ENCODE measurements at regions not wholly inside any gene's neighbourhood (a gene's known extent, or its start where the extent isn't known, plus 50 kb on each side); places are given as distances from the start of the nearest gene placed in this dataset.

DNA sequence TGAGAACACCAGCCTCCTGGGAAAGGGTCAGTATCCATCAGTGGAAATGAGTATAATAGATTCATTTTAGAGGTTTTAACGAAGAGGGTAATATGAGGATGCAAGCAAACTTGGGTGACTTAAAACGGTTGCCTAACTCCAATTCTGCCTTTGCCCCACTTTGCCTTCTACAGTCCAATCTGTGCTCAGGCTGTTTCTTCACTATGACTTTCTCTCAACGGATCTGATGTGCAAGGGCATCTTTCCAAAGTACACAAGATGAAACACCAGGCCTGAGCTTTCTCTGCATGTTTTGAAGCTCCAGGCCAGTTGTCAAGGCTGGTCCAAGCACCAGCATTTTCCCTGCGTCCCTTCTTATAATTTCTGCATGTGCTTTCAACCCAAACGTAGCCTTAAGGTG, 68.0 kb upstream of the TMEM164 start:
- DNase-seq, result no peak
- Mint-ChIP-seq H3K4me3 (no peak overlapping the region), H3K27me3 (ENCODE audit: low read depth in 2 of 2) (peaks cover 0 to 21% of the 10 kb centered on the region in 2 donors), H3K36me3 (no peaks in the 10 kb centered on the region), H3K9me3 (no peaks in the 10 kb centered on the region), H3K4me1 (no peaks in the 10 kb centered on the region), H3K27ac (no peak overlapping the region)
- intact Hi-C loops (cut with micrococcal nuclease), result no loop called here
- Histone ChIP-seq H3K36me3 (ENCODE audit: control insufficient read depth, insufficient read depth, low read length) (no peaks in the 10 kb centered on the region), H3K4me3 (ENCODE audit: low read length) (no peak overlapping the region), H3K27me3 (ENCODE audit: control insufficient read depth, insufficient read depth, low read length) (no peaks in the 10 kb centered on the region), H3K27ac (ENCODE audit: low read length) (no peak overlapping the region), H3K4me1 (ENCODE audit: control insufficient read depth, insufficient read depth, low read length) (no peaks in the 10 kb centered on the region), H3K9me3 (ENCODE audit: control insufficient read depth, insufficient read depth, low read length) (no peaks in the 10 kb centered on the region)
- WGBS (ENCODE audit: insufficient coverage), result 79% methylated on average over 4 of the region's 5 CpGs
- TF ChIP-seq, protein P1, sequence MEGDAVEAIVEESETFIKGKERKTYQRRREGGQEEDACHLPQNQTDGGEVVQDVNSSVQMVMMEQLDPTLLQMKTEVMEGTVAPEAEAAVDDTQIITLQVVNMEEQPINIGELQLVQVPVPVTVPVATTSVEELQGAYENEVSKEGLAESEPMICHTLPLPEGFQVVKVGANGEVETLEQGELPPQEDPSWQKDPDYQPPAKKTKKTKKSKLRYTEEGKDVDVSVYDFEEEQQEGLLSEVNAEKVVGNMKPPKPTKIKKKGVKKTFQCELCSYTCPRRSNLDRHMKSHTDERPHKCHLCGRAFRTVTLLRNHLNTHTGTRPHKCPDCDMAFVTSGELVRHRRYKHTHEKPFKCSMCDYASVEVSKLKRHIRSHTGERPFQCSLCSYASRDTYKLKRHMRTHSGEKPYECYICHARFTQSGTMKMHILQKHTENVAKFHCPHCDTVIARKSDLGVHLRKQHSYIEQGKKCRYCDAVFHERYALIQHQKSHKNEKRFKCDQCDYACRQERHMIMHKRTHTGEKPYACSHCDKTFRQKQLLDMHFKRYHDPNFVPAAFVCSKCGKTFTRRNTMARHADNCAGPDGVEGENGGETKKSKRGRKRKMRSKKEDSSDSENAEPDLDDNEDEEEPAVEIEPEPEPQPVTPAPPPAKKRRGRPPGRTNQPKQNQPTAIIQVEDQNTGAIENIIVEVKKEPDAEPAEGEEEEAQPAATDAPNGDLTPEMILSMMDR (IDR thresholded peaks at IDR 0.05), result no peak
- ATAC-seq, result no peak

DNA sequence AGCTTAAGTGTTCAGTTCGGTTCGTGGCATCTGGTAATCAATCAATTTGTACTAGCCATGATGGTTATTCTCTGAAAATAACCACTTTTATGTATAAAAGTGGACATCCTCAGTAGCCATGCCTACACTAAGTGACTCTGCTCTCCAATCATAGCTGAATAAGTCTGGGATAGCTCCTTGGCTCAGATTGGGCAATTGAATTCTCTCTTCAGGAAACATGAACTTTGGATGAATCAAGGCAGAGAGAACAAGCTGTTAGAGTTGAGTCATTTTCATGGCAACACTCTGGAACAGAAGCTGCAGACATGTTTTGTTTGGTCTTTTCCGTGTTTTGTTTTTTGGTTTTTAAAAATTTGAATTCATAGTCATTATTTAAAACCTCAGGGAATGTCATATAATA, 66.8 kb upstream of the TMEM164 start:
- no peak for ATAC-seq
- H3K9me3 Mint-ChIP-seq, result no peaks in the 10 kb centered on the region
- no CpG with 5 or more reads among the region's 3 CpGs for WGBS (ENCODE audit: insufficient coverage)

DNA sequence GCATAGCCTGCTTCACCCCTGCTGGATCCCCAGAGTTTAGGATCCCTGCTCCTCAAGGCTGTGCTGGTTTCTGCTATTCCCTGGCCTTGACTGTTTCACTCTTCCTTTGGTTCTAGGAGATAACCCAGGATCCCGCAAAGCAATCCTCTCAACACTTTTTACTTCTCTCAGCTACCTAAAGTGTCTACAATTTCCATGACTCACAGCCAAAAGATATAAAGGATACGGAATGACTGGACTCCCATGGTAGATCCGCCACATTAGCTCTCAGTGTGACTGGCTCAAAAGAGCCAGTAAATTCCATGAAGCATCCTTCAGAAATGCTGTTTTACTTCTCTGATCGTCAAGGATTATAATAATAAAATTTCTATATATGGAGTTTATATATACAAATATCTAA, 66.3 kb upstream of the TMEM164 start:
- Mint-ChIP-seq H3K4me1 (no peaks in the 10 kb centered on the region), H3K36me3 (no peaks in the 10 kb centered on the region), H3K4me3 (no peak overlapping the region), H3K27me3 (ENCODE audit: low read depth in 2 of 2) (peaks cover 0 to 26% of the 10 kb centered on the region in 2 donors), H3K27ac (no peak overlapping the region), H3K9me3 (no peaks in the 10 kb centered on the region)
- DNase-seq (no peak), ATAC-seq (no peak)
- 92% methylated on average over 3 of the region's 4 CpGs for WGBS (ENCODE audit: insufficient coverage)
- no peak overlapping the region for H3K27ac ChIP-seq (ENCODE audit: low read length)
- H3K9me3 ChIP-seq (ENCODE audit: control insufficient read depth, insufficient read depth, low read length), result no peaks in the 10 kb centered on the region
- no peaks in the 10 kb centered on the region for H3K4me1 ChIP-seq (ENCODE audit: control insufficient read depth, insufficient read depth, low read length)
- TF ChIP-seq, protein P1 (IDR thresholded peaks at IDR 0.05), result no peak
- H3K36me3 ChIP-seq (ENCODE audit: control insufficient read depth, insufficient read depth, low read length), result no peaks in the 10 kb centered on the region
- intact Hi-C loops (cut with micrococcal nuclease), result no loop called here
- H3K4me3 ChIP-seq (ENCODE audit: low read length), result no peak overlapping the region
- H3K27me3 ChIP-seq (ENCODE audit: control insufficient read depth, insufficient read depth, low read length), result no peaks in the 10 kb centered on the region

More for the DNA sequence above, 66.8 kb upstream of the TMEM164 start:
- Mint-ChIP-seq H3K36me3 (no peaks in the 10 kb centered on the region), H3K27me3 (ENCODE audit: low read depth in 2 of 2) (peaks cover 0 to 21% of the 10 kb centered on the region in 2 donors), H3K27ac (no peak overlapping the region), H3K4me1 (no peaks in the 10 kb centered on the region), H3K4me3 (no peak overlapping the region)
- H3K27me3 ChIP-seq (ENCODE audit: control insufficient read depth, insufficient read depth, low read length), result no peaks in the 10 kb centered on the region
- no peak for DNase-seq
- H3K4me1 ChIP-seq (ENCODE audit: control insufficient read depth, insufficient read depth, low read length), result no peaks in the 10 kb centered on the region
- H3K4me3 ChIP-seq (ENCODE audit: low read length), result no peak overlapping the region
- H3K27ac ChIP-seq (ENCODE audit: low read length), result no peak overlapping the region
- H3K36me3 ChIP-seq (ENCODE audit: control insufficient read depth, insufficient read depth, low read length), result no peaks in the 10 kb centered on the region
- intact Hi-C loops (cut with micrococcal nuclease), result no loop called here
- H3K9me3 ChIP-seq (ENCODE audit: control insufficient read depth, insufficient read depth, low read length), result no peaks in the 10 kb centered on the region
- TF ChIP-seq, protein P1 (IDR thresholded peaks at IDR 0.05), result no peak

DNA sequence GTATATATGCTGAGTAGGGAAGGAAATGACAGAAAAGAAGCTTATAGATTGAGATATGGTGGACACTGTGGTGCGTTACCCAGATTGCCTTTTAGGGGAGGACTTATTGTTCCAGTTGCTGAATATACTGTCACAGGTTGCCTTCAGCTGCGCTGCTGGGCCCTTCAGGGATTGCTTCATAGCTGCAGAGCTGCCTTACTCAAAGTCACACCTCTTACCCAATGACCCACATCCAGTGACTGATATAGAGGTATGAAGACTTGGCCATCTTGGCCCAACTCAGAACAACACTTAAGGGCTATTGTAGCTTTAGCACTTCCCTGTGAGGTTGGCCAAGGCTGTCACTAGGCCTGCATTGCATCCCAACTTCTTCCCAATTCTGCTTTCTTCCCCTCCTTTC, 63.4 kb upstream of the TMEM164 start:
- Histone ChIP-seq H3K9me3 (ENCODE audit: control insufficient read depth, insufficient read depth, low read length) (no peaks in the 10 kb centered on the region), H3K27me3 (ENCODE audit: control insufficient read depth, insufficient read depth, low read length) (no peaks in the 10 kb centered on the region), H3K4me3 (ENCODE audit: low read length) (no peak overlapping the region), H3K4me1 (ENCODE audit: control insufficient read depth, insufficient read depth, low read length) (no peaks in the 10 kb centered on the region), H3K36me3 (ENCODE audit: control insufficient read depth, insufficient read depth, low read length) (no peaks in the 10 kb centered on the region), H3K27ac (ENCODE audit: low read length) (no peak overlapping the region)
- Mint-ChIP-seq H3K4me3 (no peak overlapping the region), H3K9me3 (no peaks in the 10 kb centered on the region), H3K27ac (no peak overlapping the region), H3K27me3 (ENCODE audit: low read depth in 2 of 2) (peaks cover 0 to 20% of the 10 kb centered on the region in 2 donors), H3K4me1 (no peaks in the 10 kb centered on the region), H3K36me3 (no peaks in the 10 kb centered on the region)
- DNase-seq (no peak), ATAC-seq (peak in 2 of 3 donors; percentile 78 to 82)
- TF ChIP-seq, protein P1 (IDR thresholded peaks at IDR 0.05), result no peak
- intact Hi-C loops (cut with micrococcal nuclease), result no loop called here
- 100% methylated on average over 1 of the region's 2 CpGs for WGBS (ENCODE audit: insufficient coverage)
